DND-41 (cell line): ENCODE measurements at regions not wholly inside any gene's neighbourhood (a gene's known extent, or its start where the extent isn't known, plus 50 kb on each side); places are given as distances from the start of the nearest gene placed in this dataset.

Source experiments
- ATAC-seq: fragments of 200-7000 bp; cut with Tn5 transposase; 3 replicates; pipeline ENCODE4 v1.9.1; 2021; ENCODE audit warnings: low read depth; ENCODE audit not compliant: insufficient read depth
- DNase-seq: peaks from one replicate; pipeline ENCODE4 v3.0.0-alpha.2; 2020
- H2AFZ ChIP-seq: 2 replicates; pipeline ENCODE4 v1.6.0; 2012; ENCODE audit warnings: low read depth, low read length
- H3K27ac ChIP-seq: 2 replicates; pipeline ENCODE4 v1.5.1; 2012; ENCODE audit warnings: low read length, inconsistent platforms
- H3K27me3 ChIP-seq: fragments of 200-600 bp; sonication (generic); 2 replicates; pipeline ENCODE4 v1.6.0; 2012; ENCODE audit warnings: low read length, mild to moderate bottlenecking, inconsistent platforms; ENCODE audit not compliant: insufficient read depth, poor library complexity
- H3K36me3 ChIP-seq: 2 replicates; pipeline ENCODE4 v1.5.1; 2012; ENCODE audit warnings: low read length, inconsistent platforms; ENCODE audit not compliant: insufficient read depth
- H3K4me1 ChIP-seq: 2 replicates; pipeline ENCODE4 v1.5.1; 2012; ENCODE audit warnings: mild to moderate bottlenecking, low read length; ENCODE audit not compliant: insufficient read depth
- H3K4me2 ChIP-seq: 2 replicates; pipeline ENCODE4 v1.6.0; 2012; ENCODE audit warnings: mild to moderate bottlenecking, moderate library complexity, low read length, inconsistent platforms; ENCODE audit not compliant: insufficient read depth
- H3K4me3 ChIP-seq, 2 experiments: fragments of 200-600 bp in 1 of 2; shearing (Covaris generic) in 1 of 2; 2 replicates each; pipeline ENCODE4 v1.5.1; 2012 to 2016; ENCODE audit warnings: inconsistent platforms in 2 of 2, low read length in 2 of 2, mild to moderate bottlenecking in 2 of 2, low read depth in 1 of 2, moderate library complexity in 1 of 2
- H3K79me2 ChIP-seq: 2 replicates; pipeline ENCODE4 v1.6.0; 2012; ENCODE audit warnings: low read length, inconsistent platforms; ENCODE audit not compliant: insufficient read depth
- H3K9ac ChIP-seq: 2 replicates; pipeline ENCODE4 v1.6.0; 2012; ENCODE audit warnings: low read depth, mild to moderate bottlenecking, inconsistent platforms, low read length, moderate library complexity
- H3K9me3 ChIP-seq: 2 replicates; pipeline ENCODE4 v1.5.1; 2012; ENCODE audit warnings: low read length, moderate library complexity, mild to moderate bottlenecking, inconsistent platforms; ENCODE audit not compliant: insufficient read depth, severe bottlenecking
- H4K20me1 ChIP-seq: 2 replicates; pipeline ENCODE4 v1.6.0; 2012; ENCODE audit warnings: low read length; ENCODE audit not compliant: insufficient read depth
- EZH2 ChIP-seq: IDR thresholded peaks from 3 replicates; pipeline ENCODE4 v1.6.1; 2012; ENCODE audit warnings: borderline replicate concordance, low read depth, mild to moderate bottlenecking, moderate library complexity, low read length, inconsistent platforms; ENCODE audit not compliant: severe bottlenecking
- TF ChIP-seq, protein P1 (sequence below): IDR thresholded peaks from 2 replicates; pipeline ENCODE4 v1.5.1; 2012; ENCODE audit warnings: borderline replicate concordance, low read length, moderate library complexity, mild to moderate bottlenecking; ENCODE audit not compliant: poor library complexity, severe bottlenecking; ENCODE audit errors: extremely low read depth

DNA sequence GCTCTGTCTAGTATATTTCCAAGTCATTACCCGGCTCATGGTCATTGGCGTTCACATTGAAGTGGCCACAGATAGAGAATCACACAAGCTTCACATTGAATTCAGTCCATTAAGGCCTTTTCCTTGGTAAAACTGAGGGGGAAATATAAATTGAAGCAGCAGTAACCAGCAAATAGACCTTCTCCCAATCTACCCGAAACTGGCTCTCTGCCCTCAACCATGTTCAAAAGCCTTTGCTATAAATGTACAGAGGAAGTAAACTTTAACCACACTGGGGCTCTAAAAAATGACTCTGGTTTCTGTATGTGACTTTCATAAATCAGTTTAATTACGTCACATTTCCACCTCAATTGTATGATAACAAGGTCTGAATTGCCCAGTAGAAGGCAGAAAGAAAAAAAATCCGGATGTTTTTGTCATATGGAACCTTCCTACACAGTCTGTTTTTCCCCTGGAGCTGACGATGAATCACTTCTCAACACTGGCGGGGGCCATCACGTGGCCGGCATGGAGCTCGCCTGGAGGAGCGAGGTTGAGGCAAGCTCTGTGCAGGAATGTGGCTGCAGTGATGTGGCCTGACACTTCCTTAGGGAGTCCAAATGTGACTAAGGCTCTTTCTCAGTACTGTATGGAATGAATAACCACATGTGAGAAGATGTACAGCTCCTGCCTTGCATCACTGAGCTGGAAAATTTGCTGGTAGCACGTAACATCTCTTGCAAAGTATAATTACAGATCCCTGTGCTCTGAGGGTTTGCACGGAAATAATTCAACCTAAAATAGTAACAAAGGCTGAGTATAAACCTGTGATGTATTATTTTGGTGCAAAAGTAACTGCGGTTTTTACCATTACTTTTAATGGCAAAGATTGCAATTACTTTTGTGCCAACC lies 58.6 kb upstream of the SNX9 start:
- no peaks in the 10 kb centered on the region for H3K9me3 ChIP-seq
- peak; percentile 90 for ATAC-seq
- no peaks in the 10 kb centered on the region for H3K79me2 ChIP-seq
- no peaks in the 10 kb centered on the region for H3K27me3 ChIP-seq
- H3K4me2 ChIP-seq: peak overlapping the region; percentile 56
- no peaks in the 10 kb centered on the region for H3K36me3 ChIP-seq
- peak overlapping the region; percentile 31 for H3K27ac ChIP-seq
- TF ChIP-seq, protein P1, sequence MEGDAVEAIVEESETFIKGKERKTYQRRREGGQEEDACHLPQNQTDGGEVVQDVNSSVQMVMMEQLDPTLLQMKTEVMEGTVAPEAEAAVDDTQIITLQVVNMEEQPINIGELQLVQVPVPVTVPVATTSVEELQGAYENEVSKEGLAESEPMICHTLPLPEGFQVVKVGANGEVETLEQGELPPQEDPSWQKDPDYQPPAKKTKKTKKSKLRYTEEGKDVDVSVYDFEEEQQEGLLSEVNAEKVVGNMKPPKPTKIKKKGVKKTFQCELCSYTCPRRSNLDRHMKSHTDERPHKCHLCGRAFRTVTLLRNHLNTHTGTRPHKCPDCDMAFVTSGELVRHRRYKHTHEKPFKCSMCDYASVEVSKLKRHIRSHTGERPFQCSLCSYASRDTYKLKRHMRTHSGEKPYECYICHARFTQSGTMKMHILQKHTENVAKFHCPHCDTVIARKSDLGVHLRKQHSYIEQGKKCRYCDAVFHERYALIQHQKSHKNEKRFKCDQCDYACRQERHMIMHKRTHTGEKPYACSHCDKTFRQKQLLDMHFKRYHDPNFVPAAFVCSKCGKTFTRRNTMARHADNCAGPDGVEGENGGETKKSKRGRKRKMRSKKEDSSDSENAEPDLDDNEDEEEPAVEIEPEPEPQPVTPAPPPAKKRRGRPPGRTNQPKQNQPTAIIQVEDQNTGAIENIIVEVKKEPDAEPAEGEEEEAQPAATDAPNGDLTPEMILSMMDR: no peak
- no peak for TF ChIP-seq EZH2
- peak overlapping the region in 1 of 2 experiments; percentile 21; a peak in 2 of 4 replicates for H3K4me3 ChIP-seq
- peak overlapping the region; percentile 21 for H2AFZ ChIP-seq
- DNase-seq: peak; percentile 65
- H4K20me1 ChIP-seq: no peaks in the 10 kb centered on the region
- H3K9ac ChIP-seq: no peak overlapping the region
- peaks cover 24% of the 10 kb centered on the region for H3K4me1 ChIP-seq

DNA sequence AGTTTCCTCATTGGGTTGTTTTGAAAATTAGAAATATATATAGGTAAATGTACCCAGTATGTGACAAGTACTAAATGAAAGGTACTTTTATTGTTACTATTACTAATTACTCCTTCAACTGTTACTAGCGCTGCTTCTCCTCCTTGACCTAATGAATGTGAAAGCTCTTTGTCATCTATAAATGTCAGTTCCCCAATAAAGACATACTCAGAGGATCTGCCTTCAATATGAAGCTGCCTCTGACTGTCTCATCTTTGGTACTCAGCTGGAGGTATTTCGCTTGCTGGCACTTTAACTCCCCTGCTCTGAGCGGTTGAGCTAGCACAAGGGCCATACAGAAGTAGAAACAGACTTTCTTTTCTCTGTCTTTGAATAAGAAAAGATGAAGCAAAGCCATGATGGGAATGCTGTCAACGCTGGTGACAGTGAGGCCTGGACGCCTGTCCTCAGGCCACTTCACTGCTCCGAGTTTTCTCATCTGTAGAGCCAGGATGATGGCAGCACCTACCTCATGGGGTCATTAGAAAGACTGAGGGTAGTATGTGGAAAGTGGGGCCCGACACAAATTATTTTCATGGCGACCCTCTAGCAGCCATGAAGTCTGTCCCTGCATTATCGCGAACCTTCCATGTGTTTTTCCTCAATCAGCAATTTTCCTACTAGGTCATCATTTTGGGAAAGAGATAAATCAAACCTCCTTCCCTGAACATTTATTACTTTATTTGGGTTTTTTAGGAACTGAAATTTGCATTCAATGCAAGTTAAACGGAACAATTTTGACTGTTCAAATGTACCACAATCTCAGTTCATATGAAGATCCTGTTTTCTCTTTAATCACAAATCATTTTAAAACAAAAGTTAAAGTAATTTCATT lies 55.9 kb upstream of the SNX9 start:
- Histone ChIP-seq H3K4me1 (peaks cover 24% of the 10 kb centered on the region), H2AFZ (no peak overlapping the region), H3K36me3 (no peaks in the 10 kb centered on the region), H3K9ac (no peak overlapping the region), H3K27me3 (no peaks in the 10 kb centered on the region), H4K20me1 (no peaks in the 10 kb centered on the region), H3K27ac (no peak overlapping the region), H3K4me2 (no peak overlapping the region), H3K9me3 (no peaks in the 10 kb centered on the region), H3K79me2 (no peaks in the 10 kb centered on the region), H3K4me3 (no peak overlapping the region)
- no peak for ATAC-seq
- no peak for DNase-seq
- TF ChIP-seq, protein P1: no peak
- no peak for TF ChIP-seq EZH2

DNA sequence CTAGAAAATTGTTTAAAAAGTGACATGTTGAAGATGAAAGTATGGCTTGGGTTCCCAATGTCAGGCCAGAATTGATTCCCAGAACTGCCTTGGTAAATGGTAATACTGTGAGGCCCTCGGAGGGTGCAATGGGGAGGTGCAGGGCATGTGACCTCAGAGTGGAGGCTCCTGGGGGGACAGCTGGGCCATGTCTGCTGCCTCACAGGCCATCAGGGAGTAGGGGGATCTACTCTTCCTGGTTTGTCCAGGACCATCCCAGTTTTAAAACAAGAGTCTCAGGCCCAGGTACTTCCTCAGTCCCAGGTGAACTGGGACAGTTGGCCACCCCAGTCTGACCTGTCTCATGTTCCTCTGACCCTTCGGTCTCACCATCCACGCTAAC lies 55.3 kb upstream of the SNX9 start:
- TF ChIP-seq EZH2: no peak
- TF ChIP-seq, protein P1: no peak
- no peaks in the 10 kb centered on the region for H4K20me1 ChIP-seq
- no peak overlapping the region for H3K27ac ChIP-seq
- no peak overlapping the region for H2AFZ ChIP-seq
- no peak overlapping the region for H3K9ac ChIP-seq
- no peaks in the 10 kb centered on the region for H3K36me3 ChIP-seq
- no peaks in the 10 kb centered on the region for H3K27me3 ChIP-seq
- H3K4me1 ChIP-seq: peaks cover 24% of the 10 kb centered on the region
- DNase-seq (no peak), ATAC-seq (no peak)
- H3K9me3 ChIP-seq: no peaks in the 10 kb centered on the region
- no peaks in the 10 kb centered on the region for H3K79me2 ChIP-seq
- no peak overlapping the region for H3K4me2 ChIP-seq
- no peak overlapping the region for H3K4me3 ChIP-seq
